ENCODE measurements at regions not wholly inside any gene's neighbourhood (a gene's known extent, or its start where the extent isn't known, plus 50 kb on each side); places are given as distances from the start of the nearest gene placed in this dataset.
"Not testable (repeated sequence)": the region's sequence is repeated elsewhere in the genome, so short reads cannot be mapped to it uniquely, and the experiment has no call there.

DNA sequence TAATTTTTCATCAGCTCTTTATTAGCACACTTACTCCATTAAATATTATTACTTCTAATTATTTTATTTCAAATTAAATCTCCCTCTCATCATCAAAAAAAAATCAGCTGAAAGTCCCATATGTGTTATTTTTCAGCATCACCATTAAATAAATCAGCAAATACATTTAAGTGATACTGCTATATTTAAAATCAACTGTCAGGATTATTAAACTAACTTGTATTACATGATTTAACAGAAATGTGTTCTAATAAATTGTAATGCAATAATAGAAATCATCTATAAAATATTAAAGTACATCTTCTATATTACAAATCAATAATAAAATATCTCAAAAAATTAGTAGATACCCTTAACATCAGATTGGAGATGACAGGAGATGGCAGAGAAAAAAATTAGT lies 538.6 kb upstream of the MIR17HG start:
- H3K27ac Mint-ChIP-seq: no peak overlapping the region
- H3K4me1 Mint-ChIP-seq: no peaks in the 10 kb centered on the region
- ATAC-seq (replicated peaks): no peak
- no peak overlapping the region for H3K4me3 Mint-ChIP-seq
- H3K27me3 Mint-ChIP-seq: no peaks in the 10 kb centered on the region
- peaks cover 4% of the 10 kb centered on the region for H3K9me3 Mint-ChIP-seq
- H3K36me3 Mint-ChIP-seq (ENCODE audit: low read depth): no peaks in the 10 kb centered on the region

DNA sequence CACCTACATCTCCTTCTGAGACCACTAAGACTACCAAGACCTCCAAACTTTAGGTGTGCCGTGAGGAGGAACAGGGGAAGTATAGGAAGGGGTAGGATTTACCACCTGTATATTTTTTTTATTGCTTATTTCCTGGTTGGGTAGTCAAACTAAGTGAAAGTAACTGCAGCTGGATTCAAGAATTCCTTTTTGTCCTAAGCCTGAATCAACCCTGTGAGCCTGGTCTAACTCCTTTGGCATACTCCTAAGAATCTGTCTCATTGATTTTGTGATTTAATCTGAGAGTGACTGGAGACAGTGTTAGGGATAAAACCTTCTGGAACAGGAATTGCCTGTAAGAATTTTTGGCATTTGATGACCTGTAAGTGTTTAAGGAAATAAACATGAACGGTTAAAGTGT lies 523.5 kb upstream of the MIR17HG start:
- Mint-ChIP-seq H3K9me3 (peaks cover 8% of the 10 kb centered on the region), H3K27ac (no peak overlapping the region), H3K36me3 (ENCODE audit: low read depth) (no peaks in the 10 kb centered on the region), H3K27me3 (no peaks in the 10 kb centered on the region), H3K4me1 (no peaks in the 10 kb centered on the region), H3K4me3 (no peak overlapping the region)
- no peak for ATAC-seq (replicated peaks)

DNA sequence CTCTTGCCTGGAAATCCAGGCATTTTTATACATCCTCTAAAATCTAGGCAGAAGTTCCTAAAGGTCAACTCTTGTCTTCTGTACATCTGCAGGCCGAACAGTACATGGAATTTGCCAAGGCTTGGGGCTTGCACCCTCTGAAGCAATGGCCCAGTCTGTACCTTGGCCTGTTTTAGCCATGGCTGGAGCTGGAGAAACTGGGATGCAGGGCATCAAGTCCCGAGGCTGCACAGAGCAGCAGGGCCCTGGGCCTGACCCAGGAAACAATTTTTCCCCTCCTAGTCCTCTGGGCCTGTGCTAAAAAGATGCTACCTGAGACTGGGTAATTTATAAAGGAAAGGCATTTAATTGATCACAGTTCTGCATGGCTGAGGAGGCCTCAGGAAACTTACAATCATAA lies 520.8 kb upstream of the MIR17HG start:
- no peaks in the 10 kb centered on the region for H3K4me1 Mint-ChIP-seq
- H3K27ac Mint-ChIP-seq: no peak overlapping the region
- H3K4me3 Mint-ChIP-seq: no peak overlapping the region
- H3K27me3 Mint-ChIP-seq: no peaks in the 10 kb centered on the region
- ATAC-seq (replicated peaks): no peak
- no peaks in the 10 kb centered on the region for H3K36me3 Mint-ChIP-seq (ENCODE audit: low read depth)
- H3K9me3 Mint-ChIP-seq: peaks cover 8% of the 10 kb centered on the region

DNA sequence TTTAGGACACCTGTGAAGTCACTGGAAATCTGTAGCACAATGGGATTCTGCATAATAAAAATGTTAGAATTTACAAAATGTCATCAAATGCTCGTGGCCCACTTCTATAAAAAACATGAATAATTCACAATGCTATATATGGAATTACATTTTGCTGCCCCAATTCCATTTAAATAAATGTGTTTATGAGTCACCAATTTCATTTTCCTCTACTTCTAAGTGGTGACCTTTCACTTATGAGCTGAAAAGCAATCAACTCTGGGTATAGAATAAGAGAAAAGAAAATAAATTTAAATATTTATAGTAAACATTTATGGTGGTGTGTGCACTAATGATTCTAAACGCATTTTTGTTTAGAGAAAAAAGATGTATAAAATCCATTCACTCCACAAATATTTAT lies 516.7 kb upstream of the MIR17HG start:
- no peaks in the 10 kb centered on the region for H3K4me1 Mint-ChIP-seq
- H3K27ac Mint-ChIP-seq: no peak overlapping the region
- ATAC-seq (replicated peaks): no peak
- H3K27me3 Mint-ChIP-seq: no peaks in the 10 kb centered on the region
- no peaks in the 10 kb centered on the region for H3K36me3 Mint-ChIP-seq (ENCODE audit: low read depth)
- no peaks in the 10 kb centered on the region for H3K9me3 Mint-ChIP-seq
- H3K4me3 Mint-ChIP-seq: no peak overlapping the region

DNA sequence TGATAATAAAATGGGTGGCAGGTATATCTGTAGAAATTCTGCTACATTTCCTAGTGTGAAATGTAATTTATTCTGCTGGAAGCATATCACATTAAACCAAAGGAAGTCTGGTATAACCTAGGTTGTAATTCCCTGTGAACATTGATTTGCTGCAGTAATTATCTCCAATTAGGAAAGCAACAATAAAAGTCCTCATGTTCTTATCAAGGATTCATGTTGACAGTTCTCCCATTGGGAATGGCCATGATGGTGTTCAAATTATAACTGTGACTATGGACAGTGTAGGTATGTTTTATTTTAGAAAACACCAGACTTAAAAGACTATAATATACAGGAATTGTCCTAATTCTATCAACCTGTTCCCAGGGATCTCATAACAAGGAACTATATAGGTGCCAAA lies 513.5 kb upstream of the MIR17HG start:
- Mint-ChIP-seq H3K36me3 (ENCODE audit: low read depth) (no peaks in the 10 kb centered on the region), H3K4me3 (no peak overlapping the region), H3K27me3 (no peaks in the 10 kb centered on the region), H3K27ac (no peak overlapping the region), H3K4me1 (no peaks in the 10 kb centered on the region), H3K9me3 (peaks cover 4% of the 10 kb centered on the region)
- no peak for ATAC-seq (replicated peaks)

DNA sequence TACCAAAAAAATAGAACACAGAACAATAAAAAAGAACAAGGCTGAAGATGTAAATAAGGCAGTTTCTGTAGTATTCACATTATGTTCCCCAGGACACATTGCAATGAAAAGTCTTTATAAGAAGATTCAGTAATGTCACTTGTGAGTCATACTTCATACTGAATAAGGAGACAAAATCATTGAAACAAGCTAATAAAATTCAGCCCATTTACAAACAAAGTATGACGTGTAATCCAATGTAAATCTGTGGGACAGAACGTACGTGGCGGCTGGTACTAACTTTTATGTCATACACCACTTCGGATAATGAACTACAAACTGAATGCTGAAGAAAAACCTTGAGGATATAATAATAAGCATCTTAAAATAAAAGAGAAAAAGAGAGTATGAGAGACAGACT lies 512.8 kb upstream of the MIR17HG start:
- H3K27me3 Mint-ChIP-seq: no peaks in the 10 kb centered on the region
- no peak overlapping the region for H3K4me3 Mint-ChIP-seq
- peaks cover 4% of the 10 kb centered on the region for H3K9me3 Mint-ChIP-seq
- no peak for ATAC-seq (replicated peaks)
- H3K27ac Mint-ChIP-seq: no peak overlapping the region
- H3K36me3 Mint-ChIP-seq (ENCODE audit: low read depth): no peaks in the 10 kb centered on the region
- no peaks in the 10 kb centered on the region for H3K4me1 Mint-ChIP-seq

DNA sequence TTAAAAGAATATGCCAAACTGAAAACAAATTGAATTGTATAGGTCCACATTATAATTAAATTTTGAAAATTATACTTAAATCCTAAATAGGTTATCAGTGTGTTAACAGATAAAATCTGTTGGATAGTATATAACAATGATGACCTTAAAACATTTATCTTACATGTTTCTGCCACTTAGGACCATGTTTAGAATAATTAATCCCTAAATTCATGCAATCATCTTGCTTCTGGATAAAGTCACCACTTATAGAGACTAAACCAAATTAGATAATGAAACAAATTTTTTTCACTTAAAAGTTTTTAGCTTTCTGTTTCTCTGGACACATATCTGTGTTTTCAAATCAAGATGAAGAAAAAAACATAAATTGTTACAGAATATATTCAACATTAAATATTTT lies 511.7 kb upstream of the MIR17HG start:
- ATAC-seq (replicated peaks): no peak
- Mint-ChIP-seq H3K9me3 (peaks cover 9% of the 10 kb centered on the region), H3K27me3 (no peaks in the 10 kb centered on the region), H3K4me3 (no peak overlapping the region), H3K36me3 (ENCODE audit: low read depth) (no peaks in the 10 kb centered on the region), H3K4me1 (no peaks in the 10 kb centered on the region), H3K27ac (no peak overlapping the region)

DNA sequence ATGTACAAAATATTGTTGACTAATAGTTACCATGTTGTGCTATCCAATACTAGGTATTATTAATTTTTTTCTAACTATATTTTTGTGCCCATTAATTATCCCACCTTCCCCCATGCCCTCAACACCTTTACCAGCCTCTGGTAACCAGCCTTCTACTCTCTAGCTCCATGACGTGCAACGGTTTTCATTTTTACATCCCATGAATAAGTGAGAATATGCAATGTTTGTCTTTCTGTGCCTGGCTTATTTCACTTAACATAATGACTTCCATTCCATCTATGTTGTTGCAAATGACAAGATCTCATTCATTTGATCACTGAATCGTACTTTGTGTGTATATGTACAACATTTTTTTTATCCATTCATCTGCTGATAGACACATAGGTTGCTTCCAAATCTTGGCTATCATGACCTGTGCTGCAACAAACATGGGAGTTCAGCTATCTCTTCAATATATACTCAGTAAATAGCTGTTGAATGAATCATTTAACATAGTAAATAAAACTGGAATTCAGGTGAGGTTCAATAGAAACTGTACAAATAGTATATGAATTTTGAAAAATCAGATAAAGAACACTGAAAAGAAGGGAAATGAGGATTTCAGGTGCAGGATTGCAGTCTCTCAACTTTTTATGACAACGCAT lies 509.0 kb upstream of the MIR17HG start:
- H3K27ac Mint-ChIP-seq: no peak overlapping the region
- peaks cover 9% of the 10 kb centered on the region for H3K9me3 Mint-ChIP-seq
- no peak for ATAC-seq (replicated peaks)
- no peaks in the 10 kb centered on the region for H3K4me1 Mint-ChIP-seq
- no peaks in the 10 kb centered on the region for H3K36me3 Mint-ChIP-seq (ENCODE audit: low read depth)
- no peak overlapping the region for H3K4me3 Mint-ChIP-seq
- H3K27me3 Mint-ChIP-seq: no peaks in the 10 kb centered on the region

DNA sequence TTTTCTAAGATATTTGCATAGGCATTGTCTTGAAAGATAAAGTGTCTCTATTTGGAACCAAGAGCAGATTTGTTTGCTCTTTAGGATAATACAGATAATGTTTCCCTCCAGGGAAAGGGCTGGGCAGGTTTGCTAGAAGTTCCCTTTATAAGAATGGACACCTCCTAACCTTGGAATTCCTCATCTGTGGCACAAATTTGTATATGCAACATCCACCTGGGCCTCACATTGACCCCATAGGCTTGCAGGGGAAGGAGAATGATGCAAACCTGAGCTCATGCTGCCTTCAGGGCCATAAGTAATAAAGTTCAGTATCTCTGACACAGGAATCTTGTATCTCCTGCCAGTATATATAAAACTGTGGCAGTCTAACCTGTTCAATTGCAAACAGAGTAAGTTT lies 508.4 kb upstream of the MIR17HG start:
- Mint-ChIP-seq H3K4me3 (no peak overlapping the region), H3K9me3 (peaks cover 9% of the 10 kb centered on the region), H3K27ac (no peak overlapping the region), H3K4me1 (no peaks in the 10 kb centered on the region), H3K27me3 (no peaks in the 10 kb centered on the region), H3K36me3 (ENCODE audit: low read depth) (no peaks in the 10 kb centered on the region)
- ATAC-seq (replicated peaks): no peak

DNA sequence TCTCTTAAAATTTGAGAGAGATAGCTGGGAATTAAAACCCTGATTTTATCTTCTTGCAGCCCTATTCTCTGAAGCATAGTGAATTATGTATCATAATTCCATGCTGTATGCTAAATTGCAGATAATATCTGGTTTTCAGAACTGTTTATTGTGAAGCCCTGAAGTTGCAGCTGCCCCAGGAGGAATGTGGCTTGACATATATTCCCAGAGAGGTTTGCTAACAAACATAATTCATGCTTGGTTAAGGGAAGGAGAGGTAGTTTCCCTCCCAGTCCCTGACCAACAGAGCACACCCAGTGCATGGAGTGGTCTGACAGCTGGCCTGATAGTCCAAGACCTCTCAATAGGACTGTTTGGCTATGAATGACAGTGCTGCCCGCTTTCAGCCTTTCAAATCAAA lies 500.6 kb upstream of the MIR17HG start:
- H3K36me3 Mint-ChIP-seq (ENCODE audit: low read depth): no peaks in the 10 kb centered on the region
- no peaks in the 10 kb centered on the region for H3K4me1 Mint-ChIP-seq
- no peak overlapping the region for H3K4me3 Mint-ChIP-seq
- peaks cover 5% of the 10 kb centered on the region for H3K9me3 Mint-ChIP-seq
- ATAC-seq (replicated peaks): no peak
- no peaks in the 10 kb centered on the region for H3K27me3 Mint-ChIP-seq
- H3K27ac Mint-ChIP-seq: no peak overlapping the region

DNA sequence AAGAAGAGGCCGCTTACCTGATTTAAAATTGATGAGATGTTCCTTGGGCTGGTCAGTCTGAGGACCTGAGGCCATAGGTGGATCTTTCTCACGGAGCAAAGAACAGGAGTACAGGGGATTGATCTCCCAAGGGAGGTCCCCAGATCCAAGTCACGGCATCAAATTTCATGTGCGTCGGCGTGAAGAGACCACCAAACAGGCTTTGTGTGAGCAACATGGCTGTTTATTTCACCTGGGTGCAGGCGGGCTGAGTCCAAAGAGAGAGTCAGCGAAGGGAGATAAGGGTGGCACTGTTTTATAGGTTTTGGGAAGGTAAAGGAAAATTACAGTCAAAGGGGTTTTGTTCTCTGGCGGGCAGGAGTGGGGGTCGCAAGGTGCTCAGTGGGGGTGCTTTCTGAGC lies 493.8 kb upstream of the MIR17HG start:
- not testable (repeated sequence) for H3K4me3 Mint-ChIP-seq; H3K27me3 Mint-ChIP-seq; H3K4me1 Mint-ChIP-seq; H3K27ac Mint-ChIP-seq; ATAC-seq (replicated peaks); H3K36me3 Mint-ChIP-seq (ENCODE audit: low read depth)
- peaks cover 11% of the 10 kb centered on the region for H3K9me3 Mint-ChIP-seq

DNA sequence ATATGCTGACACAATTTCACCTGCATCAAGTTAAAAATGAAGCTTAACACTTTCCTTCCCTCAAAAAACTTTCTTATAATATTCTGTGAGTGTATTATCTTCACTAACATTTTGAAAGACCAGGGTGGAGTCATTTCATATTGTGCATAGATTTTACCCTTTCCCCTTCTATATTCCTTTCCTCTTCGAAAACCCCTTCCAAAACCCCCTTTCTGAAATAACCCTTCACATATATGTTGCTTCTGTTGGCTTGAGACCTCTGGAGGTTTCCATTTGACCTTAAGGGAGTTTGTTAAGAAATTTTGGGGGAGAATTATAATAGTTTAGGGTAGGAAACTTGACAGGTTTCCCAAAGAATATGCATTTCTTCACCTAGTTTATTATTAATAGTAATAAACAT lies 489.6 kb upstream of the MIR17HG start:
- H3K27me3 Mint-ChIP-seq: no peaks in the 10 kb centered on the region
- peaks cover 6% of the 10 kb centered on the region for H3K9me3 Mint-ChIP-seq
- no peak overlapping the region for H3K4me3 Mint-ChIP-seq
- H3K27ac Mint-ChIP-seq: no peak overlapping the region
- H3K36me3 Mint-ChIP-seq (ENCODE audit: low read depth): no peaks in the 10 kb centered on the region
- H3K4me1 Mint-ChIP-seq: no peaks in the 10 kb centered on the region
- ATAC-seq (replicated peaks): no peak

DNA sequence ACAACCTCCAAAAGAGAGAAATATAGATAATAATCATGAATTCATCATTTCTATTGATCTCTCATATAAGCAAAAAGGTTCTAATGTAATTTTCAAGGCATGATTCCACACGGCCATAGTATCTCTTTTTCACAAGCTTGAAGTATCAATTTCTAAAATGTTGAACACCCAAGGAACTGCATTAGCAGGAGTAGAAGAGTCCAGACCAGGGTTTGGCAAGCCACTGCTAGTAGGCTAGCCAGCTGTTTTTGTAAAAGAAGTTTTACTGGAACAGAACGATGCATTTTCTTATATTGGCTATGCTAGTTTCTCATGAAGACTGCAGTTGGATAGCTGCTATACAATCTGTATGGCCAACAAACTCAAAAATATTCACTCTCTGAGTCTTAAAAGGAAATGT lies 481.5 kb upstream of the MIR17HG start:
- Mint-ChIP-seq H3K27me3 (no peaks in the 10 kb centered on the region), H3K27ac (no peak overlapping the region), H3K36me3 (ENCODE audit: low read depth) (no peaks in the 10 kb centered on the region), H3K4me3 (no peak overlapping the region), H3K4me1 (no peaks in the 10 kb centered on the region), H3K9me3 (peaks cover 4% of the 10 kb centered on the region)
- no peak for ATAC-seq (replicated peaks)

DNA sequence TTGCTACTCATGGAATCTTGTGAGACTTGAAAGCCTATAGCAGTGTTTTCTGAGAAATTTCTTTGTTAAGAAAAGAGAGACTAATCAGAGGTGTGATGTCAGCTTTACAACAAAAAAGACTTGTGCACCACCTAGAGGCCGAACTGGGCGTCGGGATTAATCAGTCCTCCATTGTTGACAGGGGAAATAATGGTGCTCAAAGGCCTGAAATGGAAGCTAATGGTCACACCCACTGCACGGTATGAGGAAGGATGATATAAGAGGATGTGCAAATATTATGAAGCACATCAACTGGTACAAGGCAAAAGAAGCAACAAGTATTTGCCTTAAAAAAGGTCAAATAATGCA lies 480.2 kb upstream of the MIR17HG start:
- H3K36me3 Mint-ChIP-seq (ENCODE audit: low read depth): no peaks in the 10 kb centered on the region
- H3K4me1 Mint-ChIP-seq: no peaks in the 10 kb centered on the region
- peaks cover 4% of the 10 kb centered on the region for H3K9me3 Mint-ChIP-seq
- no peaks in the 10 kb centered on the region for H3K27me3 Mint-ChIP-seq
- H3K27ac Mint-ChIP-seq: no peak overlapping the region
- no peak overlapping the region for H3K4me3 Mint-ChIP-seq
- ATAC-seq (replicated peaks): no peak

DNA sequence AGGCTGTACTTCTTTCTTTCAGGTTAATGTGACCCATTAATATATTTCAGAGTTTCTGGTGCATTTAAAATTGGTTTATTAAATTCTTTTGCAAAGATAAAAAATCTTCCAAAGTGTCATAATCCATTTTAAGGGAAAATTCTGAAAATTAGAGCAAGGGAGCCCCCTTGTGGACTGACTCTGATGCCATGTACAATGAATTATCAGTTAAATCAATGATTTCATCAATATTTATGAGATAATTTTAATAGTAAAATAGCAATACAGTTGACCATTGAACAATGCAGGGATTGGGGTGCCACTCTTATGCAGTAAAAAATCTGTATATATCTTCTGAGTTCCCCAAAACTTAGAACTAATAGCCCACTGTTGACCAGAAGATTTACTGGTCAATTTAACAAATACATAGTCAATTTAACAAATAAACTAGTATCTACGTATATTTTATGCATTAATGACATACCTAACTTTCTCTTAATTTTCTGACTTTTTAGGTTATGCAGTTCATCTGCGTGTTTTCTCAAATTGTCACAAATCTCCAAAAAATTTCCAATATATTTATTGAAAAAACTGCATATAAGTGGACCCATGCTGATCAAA lies 479.1 kb upstream of the MIR17HG start:
- H3K4me1 Mint-ChIP-seq: no peaks in the 10 kb centered on the region
- peaks cover 4% of the 10 kb centered on the region for H3K9me3 Mint-ChIP-seq
- no peaks in the 10 kb centered on the region for H3K36me3 Mint-ChIP-seq (ENCODE audit: low read depth)
- H3K4me3 Mint-ChIP-seq: no peak overlapping the region
- H3K27ac Mint-ChIP-seq: no peak overlapping the region
- ATAC-seq (replicated peaks): no peak
- H3K27me3 Mint-ChIP-seq: no peaks in the 10 kb centered on the region

DNA sequence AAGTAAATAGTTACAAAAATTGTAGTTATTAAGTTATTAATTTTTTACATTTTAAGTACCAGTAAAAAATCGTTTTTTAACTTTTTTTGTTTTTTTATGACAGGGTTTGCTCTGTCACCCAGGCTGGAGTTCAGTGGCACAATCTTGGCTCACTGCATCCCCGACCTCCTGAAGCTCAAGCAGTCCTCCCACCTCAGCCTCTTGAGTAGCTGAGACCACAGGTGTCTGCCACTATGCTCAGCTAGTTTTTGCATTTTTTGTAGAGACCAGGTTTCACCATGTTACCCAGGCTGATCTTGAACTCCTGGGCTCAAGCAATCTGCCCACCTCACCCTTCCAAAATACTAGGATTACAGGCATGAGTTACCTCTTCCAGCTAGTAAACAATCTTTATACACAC lies 477.9 kb upstream of the MIR17HG start:
- Mint-ChIP-seq H3K27ac (no peak overlapping the region), H3K4me3 (no peak overlapping the region), H3K9me3 (peaks cover 4% of the 10 kb centered on the region), H3K4me1 (no peaks in the 10 kb centered on the region), H3K36me3 (ENCODE audit: low read depth) (no peaks in the 10 kb centered on the region), H3K27me3 (no peaks in the 10 kb centered on the region)
- ATAC-seq (replicated peaks): no peak

All from activated T-helper 17 cell treated with anti-CD3 and anti-CD28 coated beads, Interleukin-2, amount 50 U/mL, for 72 hours (primary cell).